ENCODE measurements at regions not wholly inside any gene's neighbourhood (a gene's known extent, or its start where the extent isn't known, plus 50 kb on each side); places are given as distances from the start of the nearest gene placed in this dataset.
"Not testable (repeated sequence)": the region's sequence is repeated elsewhere in the genome, so short reads cannot be mapped to it uniquely, and the experiment has no call there.

DNA sequence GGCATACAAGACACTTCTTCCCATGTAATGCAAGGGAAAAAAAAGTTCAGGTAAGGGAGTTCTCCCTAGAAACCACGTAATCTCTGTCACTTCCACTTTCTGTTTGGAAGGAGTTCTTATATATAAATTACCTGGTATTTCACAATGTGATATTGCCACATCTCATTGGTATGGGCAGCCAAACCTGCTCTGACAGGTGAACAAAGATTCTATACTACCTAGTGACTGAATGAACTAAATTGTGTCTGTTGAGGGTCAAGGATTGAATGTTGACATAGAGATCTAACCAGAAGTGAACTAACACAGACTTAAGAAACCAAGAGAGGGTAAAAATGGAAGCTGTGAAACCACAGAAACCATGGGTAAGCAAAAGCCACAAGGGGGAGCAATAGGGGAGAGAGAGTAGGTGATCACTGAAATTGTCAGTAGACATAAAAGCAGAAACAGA is 161.3 kb downstream of the RPL10L start:
- Histone ChIP-seq H3K36me3 (replicated peaks) (no peaks in the 10 kb centered on the region), H3K9me3 (no peaks in the 10 kb centered on the region), H3K4me1 (no peaks in the 10 kb centered on the region), H3K4me3 (no peak overlapping the region), H3K27me3 (ENCODE audit: low read depth) (no peaks in the 10 kb centered on the region)
- in situ Hi-C loops (cut with MboI; ENCODE audit: low sequenced_read_pairs): no loop called here
- DNase-seq (ENCODE audit: low spot score in 2 of 2): no peak

DNA sequence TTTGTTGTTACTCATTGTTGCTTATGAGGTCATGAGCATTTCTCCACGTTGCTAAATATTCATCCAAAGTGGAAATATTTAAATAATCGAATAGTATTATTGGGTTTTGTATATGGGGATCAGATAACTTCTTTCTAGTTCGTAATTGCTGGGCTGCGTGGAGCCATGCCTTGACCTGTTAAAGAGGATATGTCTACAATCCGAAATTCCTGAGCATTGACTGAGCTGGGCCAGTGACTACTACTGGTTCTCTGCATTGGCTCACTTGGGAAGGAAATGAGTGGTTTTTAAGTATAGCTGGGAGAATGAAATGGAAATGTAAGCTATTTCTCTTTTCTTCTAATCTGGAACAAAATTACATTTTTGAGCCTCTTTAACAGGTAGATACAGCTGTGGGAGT is 163.2 kb downstream of the RPL10L start:
- Histone ChIP-seq H3K9me3 (no peaks in the 10 kb centered on the region), H3K36me3 (replicated peaks) (no peaks in the 10 kb centered on the region), H3K27me3 (ENCODE audit: low read depth) (no peaks in the 10 kb centered on the region), H3K4me1 (no peaks in the 10 kb centered on the region), H3K4me3 (no peak overlapping the region)
- DNase-seq (ENCODE audit: low spot score in 2 of 2): no peak
- in situ Hi-C loops (cut with MboI; ENCODE audit: low sequenced_read_pairs): no loop called here

DNA sequence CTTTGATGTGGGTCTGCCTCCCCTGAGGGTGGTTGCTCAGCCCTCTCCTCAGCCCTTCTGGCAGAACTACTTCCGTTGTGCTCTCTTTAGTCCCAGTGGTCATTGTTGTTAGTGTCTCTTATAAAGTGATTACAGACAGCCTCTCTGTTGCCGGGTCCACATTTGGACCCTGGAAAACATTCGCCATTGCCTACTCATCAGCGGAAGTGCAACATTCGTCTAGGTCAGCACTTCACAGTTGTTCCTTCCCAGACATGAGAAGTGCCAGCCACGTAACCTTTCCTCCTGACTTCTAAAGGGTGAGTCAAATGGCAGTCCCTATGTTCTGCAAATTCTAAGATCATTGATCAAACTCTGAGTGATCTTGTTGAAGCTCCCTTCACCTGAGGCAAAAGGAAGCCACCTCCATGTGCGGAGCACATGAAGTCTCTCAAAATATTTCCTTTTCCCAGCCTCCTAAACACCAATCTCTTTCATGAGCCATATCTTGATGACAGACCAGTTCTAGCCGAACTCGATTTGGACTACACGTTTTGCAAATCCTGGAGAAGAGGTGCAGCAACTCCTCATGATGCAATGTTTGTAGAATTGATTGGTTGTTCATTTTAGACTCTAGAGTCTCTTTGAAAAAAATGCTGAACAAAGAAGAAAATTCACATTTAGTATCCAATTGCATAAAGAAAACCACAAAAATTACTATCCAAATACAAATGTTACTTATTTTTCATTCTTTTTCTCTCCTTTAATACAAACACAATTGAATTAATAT is 163.8 kb downstream of the RPL10L start:
- Histone ChIP-seq H3K9me3 (no peaks in the 10 kb centered on the region), H3K36me3 (replicated peaks) (no peaks in the 10 kb centered on the region), H3K4me3 (no peak overlapping the region), H3K27me3 (ENCODE audit: low read depth) (no peaks in the 10 kb centered on the region), H3K4me1 (no peaks in the 10 kb centered on the region)
- no peak for DNase-seq (ENCODE audit: low spot score in 2 of 2)
- in situ Hi-C loops (cut with MboI; ENCODE audit: low sequenced_read_pairs): no loop called here

DNA sequence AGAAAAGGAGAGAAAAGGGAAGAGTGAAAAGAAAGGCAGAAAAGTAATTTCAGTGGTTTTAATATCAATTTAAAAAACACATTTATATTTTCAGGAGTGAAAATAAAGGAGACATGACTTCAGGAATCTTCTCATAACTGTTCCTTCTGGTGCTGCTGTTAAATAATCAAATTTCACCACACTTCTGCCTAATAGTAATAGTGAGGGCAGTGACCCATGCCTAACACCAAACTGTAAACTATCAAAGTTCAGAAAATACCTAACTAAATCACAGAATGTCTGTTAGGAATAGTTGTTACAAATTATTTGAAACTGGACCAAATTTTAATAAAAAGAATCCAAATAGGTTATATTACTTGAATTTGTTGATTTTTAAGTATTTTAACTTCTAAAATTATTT is 169.4 kb downstream of the RPL10L start:
- Histone ChIP-seq H3K4me1 (no peaks in the 10 kb centered on the region), H3K4me3 (no peak overlapping the region), H3K9me3 (no peaks in the 10 kb centered on the region), H3K27me3 (ENCODE audit: low read depth) (no peaks in the 10 kb centered on the region), H3K36me3 (replicated peaks) (no peaks in the 10 kb centered on the region)
- no peak for DNase-seq (ENCODE audit: low spot score in 2 of 2)
- in situ Hi-C loops (cut with MboI; ENCODE audit: low sequenced_read_pairs): no loop called here

DNA sequence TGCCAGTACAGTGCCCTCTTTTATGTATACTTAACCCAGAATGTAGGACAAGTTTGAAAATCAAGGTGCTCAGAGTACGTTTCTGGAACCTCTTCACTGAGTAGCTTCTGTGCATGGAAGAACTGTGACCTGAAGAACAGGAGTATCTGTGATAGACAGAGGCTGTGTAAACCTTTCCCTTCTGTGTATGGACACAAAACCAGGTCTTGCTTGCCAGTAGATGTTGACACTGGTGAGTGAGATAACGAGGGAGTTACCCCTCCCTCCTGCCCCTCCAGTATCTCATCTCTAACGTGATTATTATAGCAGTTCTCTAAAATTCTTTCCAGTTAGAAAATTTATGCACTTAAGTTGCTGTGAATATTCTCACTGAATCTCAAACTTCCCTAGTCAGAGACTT is 170.8 kb downstream of the RPL10L start:
- no peak for DNase-seq (ENCODE audit: low spot score in 2 of 2)
- no peaks in the 10 kb centered on the region for H3K36me3 ChIP-seq (replicated peaks)
- in situ Hi-C loops (cut with MboI; ENCODE audit: low sequenced_read_pairs): no loop called here

DNA sequence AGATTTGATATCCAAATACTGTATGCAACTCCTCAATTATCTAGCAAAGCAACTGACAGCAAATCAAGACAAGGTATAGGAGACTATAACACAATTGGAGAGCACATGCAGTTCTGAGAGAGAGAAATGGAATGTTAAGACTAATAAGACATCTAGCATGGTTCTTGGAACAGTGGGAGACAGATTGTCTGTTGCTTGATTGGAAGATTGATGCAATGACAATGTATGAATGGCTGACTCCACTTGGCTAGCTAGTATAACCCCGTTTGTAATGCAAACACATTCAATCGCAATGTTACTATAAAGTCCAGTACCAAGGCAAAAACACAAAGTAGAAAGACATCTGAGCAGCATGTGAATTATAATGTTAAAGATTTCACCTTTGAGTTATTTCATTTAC is 179.3 kb downstream of the RPL10L start:
- no peak overlapping the region for H3K4me3 ChIP-seq
- no peaks in the 10 kb centered on the region for H3K4me1 ChIP-seq
- no peaks in the 10 kb centered on the region for H3K9me3 ChIP-seq
- DNase-seq (ENCODE audit: low spot score in 2 of 2): no peak
- H3K27me3 ChIP-seq (ENCODE audit: low read depth): no peaks in the 10 kb centered on the region
- no peaks in the 10 kb centered on the region for H3K36me3 ChIP-seq (replicated peaks)
- in situ Hi-C loops (cut with MboI; ENCODE audit: low sequenced_read_pairs): no loop called here

More for the DNA sequence above, 170.8 kb downstream of the RPL10L start:
- Histone ChIP-seq H3K4me1 (no peaks in the 10 kb centered on the region), H3K9me3 (no peaks in the 10 kb centered on the region), H3K4me3 (no peak overlapping the region), H3K27me3 (ENCODE audit: low read depth) (no peaks in the 10 kb centered on the region)

DNA sequence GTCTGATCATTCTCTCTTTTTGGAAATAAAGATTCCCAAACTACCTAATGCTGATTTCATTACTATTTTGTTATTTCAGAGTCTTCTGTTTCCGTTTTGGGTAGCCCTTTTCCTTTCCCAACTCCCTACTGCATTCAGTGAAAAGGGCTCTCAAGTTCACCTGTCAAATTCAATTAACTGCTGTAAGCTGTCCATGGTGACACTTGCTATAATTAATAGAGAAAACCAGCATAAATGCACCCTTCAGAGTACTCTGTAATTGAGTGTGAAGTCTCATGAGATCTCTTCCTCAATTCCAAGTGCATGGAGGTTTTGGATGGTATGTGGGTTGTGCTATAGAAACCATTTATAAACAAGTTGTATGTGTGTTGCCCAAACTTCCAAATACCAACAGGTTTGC is 187.2 kb downstream of the RPL10L start:
- in situ Hi-C loops (cut with MboI; ENCODE audit: low sequenced_read_pairs): no loop called here
- H3K4me1 ChIP-seq: no peaks in the 10 kb centered on the region
- no peak overlapping the region for H3K4me3 ChIP-seq
- no peaks in the 10 kb centered on the region for H3K9me3 ChIP-seq
- no peak for DNase-seq (ENCODE audit: low spot score in 2 of 2)
- H3K27me3 ChIP-seq (ENCODE audit: low read depth): no peaks in the 10 kb centered on the region
- H3K36me3 ChIP-seq (replicated peaks): no peaks in the 10 kb centered on the region

DNA sequence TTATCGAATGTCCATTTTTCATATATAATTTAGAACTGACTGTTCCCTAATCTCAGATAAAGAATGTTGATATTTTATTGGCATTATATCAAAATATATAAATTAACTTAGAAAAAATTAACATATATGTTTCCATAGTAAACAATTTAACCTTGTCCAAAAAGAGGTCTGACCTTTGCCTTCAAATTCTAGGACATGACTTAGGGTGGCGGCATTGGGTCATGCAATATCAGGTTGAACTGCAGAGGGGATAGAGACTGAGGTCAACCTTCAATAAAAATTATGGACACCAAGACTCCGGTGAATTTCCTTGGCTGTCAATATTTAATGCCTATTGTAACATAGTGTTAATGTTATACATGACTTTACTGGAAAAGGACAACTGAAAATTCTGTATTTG is 199.8 kb downstream of the RPL10L start:
- Histone ChIP-seq H3K4me3 (no peak overlapping the region), H3K27me3 (ENCODE audit: low read depth) (no peaks in the 10 kb centered on the region), H3K9me3 (no peaks in the 10 kb centered on the region), H3K4me1 (no peaks in the 10 kb centered on the region), H3K36me3 (replicated peaks) (no peaks in the 10 kb centered on the region)
- in situ Hi-C loops (cut with MboI; ENCODE audit: low sequenced_read_pairs): no loop called here
- DNase-seq (ENCODE audit: low spot score in 2 of 2): no peak

DNA sequence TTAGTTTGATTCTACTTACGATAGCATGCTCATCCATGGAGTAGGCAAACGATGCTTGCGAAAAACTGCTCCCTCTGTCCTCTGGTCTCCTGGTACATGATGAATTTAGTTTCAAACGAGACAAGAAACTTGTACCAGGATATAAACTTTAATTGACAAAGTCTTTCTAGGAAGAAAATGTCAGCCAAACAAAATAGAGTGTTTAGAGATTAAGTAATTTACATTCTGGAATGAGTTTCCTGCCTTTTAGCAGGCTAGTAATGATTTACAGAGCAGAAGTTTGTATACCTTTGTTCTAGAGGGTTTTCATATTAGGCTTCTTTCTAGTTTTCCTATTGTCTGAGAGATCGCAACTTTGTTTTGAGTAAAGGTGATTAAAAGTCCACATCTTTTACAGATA is 206.9 kb downstream of the RPL10L start:
- DNase-seq (ENCODE audit: low spot score in 2 of 2): no peak
- H3K4me1 ChIP-seq: no peaks in the 10 kb centered on the region
- no peaks in the 10 kb centered on the region for H3K36me3 ChIP-seq (replicated peaks)
- in situ Hi-C loops (cut with MboI; ENCODE audit: low sequenced_read_pairs): no loop called here
- no peaks in the 10 kb centered on the region for H3K9me3 ChIP-seq
- H3K4me3 ChIP-seq: no peak overlapping the region
- no peaks in the 10 kb centered on the region for H3K27me3 ChIP-seq (ENCODE audit: low read depth)

DNA sequence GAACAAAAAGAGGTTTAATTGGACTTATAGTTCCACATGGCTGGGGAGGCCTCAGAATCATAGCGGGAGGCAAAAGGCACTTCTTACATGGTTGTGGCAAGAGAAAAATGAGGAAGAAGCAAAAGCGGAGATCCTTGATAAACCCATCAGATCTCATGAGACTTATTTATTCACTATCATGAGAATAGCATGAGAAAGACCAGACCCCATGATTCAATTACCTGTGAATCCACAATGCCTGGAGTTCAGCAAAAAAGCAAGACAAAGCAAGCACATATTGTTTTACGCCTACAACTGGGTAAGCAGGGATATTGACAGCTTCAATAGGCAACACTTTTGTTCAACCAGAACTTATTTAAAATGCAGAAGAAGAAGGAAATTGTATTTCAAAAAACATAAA is 218.2 kb downstream of the RPL10L start:
- H3K4me3 ChIP-seq: no peak overlapping the region

DNA sequence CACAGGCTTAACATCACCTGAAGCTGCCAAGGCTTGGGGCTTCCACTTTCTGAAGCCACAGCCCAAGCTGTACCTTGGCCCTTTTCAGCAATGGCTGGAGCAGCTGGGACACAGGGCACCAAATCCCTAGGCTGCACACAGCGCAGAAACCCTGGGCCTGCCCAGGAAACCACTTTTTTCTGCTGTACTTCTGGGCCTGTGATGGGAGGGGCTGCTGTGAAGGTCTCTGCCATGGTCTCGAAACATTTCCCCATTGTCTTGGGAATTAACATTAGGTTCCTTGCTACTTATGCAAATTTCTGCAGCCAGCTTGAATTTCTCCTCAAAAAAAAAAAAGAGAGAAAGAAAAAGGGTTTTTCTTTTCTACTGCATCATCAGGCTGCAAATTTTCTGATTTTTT is 219.1 kb downstream of the RPL10L start:
- Histone ChIP-seq H3K36me3 (replicated peaks) (no peaks in the 10 kb centered on the region), H3K4me3 (no peak overlapping the region), H3K4me1 (no peaks in the 10 kb centered on the region), H3K27me3 (ENCODE audit: low read depth) (no peaks in the 10 kb centered on the region), H3K9me3 (no peaks in the 10 kb centered on the region)
- no peak for DNase-seq (ENCODE audit: low spot score in 2 of 2)
- in situ Hi-C loops (cut with MboI; ENCODE audit: low sequenced_read_pairs): no loop called here

More for the DNA sequence above, 218.2 kb downstream of the RPL10L start:
- DNase-seq (ENCODE audit: low spot score in 2 of 2): no peak
- Histone ChIP-seq H3K36me3 (replicated peaks) (no peaks in the 10 kb centered on the region), H3K9me3 (no peaks in the 10 kb centered on the region), H3K4me1 (no peaks in the 10 kb centered on the region), H3K27me3 (ENCODE audit: low read depth) (no peaks in the 10 kb centered on the region)
- in situ Hi-C loops (cut with MboI; ENCODE audit: low sequenced_read_pairs): no loop called here

DNA sequence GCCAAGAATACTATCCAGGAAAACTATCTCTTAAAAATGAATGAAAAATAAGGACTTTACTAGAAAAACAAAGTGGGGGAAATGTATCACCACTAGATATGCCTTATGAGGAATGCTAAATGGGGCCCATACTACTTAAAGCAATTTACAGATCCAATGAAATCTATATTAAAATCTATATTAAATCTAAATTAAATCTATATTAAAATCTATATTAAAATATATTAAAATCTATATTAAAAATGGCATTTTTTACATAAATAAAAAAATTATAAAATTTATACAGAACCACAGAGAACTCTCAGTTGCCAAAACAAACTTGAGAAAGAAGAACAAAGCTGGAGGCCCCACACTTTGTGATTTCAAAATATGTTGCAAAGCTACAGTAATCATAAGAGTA is 234.5 kb downstream of the RPL10L start:
- Histone ChIP-seq H3K9me3 (no peaks in the 10 kb centered on the region), H3K4me3 (no peak overlapping the region), H3K36me3 (replicated peaks) (no peaks in the 10 kb centered on the region), H3K4me1 (no peaks in the 10 kb centered on the region), H3K27me3 (ENCODE audit: low read depth) (no peaks in the 10 kb centered on the region)
- DNase-seq (ENCODE audit: low spot score in 2 of 2): no peak
- in situ Hi-C loops (cut with MboI; ENCODE audit: low sequenced_read_pairs): no loop called here

DNA sequence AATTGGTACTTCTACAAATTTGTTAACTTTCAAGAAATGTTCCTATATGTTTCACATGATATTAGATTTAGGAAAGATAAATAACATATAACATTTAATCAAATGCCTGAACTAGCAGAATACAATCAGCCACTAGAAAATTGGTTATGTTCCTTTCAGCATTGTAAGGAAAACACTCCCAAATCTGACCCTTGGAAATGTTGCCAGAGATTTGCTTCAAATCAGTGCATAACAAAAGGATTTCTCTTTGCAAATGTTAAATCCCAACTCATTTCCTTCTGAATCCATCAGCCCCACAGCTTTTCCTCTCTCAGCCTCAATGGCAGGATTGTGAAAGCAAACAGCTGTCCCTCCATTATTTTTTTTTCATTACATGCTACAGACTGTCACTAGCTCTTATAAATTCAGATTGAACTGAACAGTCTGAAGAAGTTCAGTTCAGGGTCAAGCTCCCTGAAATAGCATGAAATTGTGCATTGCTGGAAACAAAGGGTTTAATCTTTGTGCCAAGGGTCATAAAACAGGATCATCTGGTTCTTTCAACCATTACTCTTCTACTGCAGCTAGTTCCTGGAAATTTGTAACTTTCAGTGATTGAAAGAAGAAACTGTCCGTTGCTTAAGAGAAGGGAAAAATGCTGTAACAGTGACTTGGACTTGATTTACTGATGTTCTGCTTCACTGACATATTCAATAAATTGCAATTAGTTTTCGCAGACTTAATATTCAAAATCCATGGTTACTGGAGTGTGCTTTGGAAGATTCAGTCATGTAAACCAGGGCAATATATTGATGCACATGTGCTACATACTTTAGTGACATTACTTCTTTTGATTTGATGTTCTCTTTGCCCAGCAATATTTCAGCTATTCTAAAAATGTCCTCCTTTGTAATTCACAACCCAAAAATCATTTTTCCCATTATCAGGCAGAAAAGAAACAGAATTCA is 246.4 kb downstream of the RPL10L start:
- in situ Hi-C loops (cut with MboI; ENCODE audit: low sequenced_read_pairs): no loop called here
- no peaks in the 10 kb centered on the region for H3K4me1 ChIP-seq
- H3K9me3 ChIP-seq: no peaks in the 10 kb centered on the region
- H3K4me3 ChIP-seq: no peak overlapping the region
- no peaks in the 10 kb centered on the region for H3K27me3 ChIP-seq (ENCODE audit: low read depth)
- DNase-seq (ENCODE audit: low spot score in 2 of 2): no peak
- no peaks in the 10 kb centered on the region for H3K36me3 ChIP-seq (replicated peaks)

DNA sequence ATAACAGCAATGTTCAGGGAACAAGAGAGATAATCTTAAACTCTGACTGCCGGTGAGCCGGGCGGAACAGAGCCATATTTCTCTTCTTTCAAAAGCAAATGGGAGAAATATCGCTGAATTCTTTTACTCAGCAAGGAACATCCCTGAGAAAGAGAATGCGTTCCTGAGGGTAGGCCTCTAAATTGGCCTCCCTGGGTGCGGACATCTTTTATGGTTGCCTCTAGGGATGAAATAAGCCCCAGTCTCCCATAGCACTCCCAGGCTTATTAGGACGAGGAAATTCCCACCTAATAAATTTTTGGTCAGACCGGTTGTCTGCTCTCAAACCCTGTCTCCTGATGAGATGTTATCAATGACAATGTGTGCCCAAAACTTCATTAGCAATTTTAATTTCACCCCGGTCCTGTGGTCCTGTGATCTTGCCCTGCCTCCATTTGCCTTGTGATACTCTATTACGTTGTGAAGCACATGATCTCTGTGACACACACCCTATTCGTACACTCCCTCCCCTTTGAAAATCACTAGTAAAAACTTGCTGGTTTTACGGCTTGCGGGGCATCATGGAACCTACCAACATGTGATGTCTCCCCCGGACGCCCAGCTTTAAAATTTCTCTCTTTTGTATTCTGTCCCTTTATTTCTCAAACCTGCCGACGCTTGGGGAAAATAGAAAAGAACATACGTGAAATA is 249.4 kb downstream of the RPL10L start:
- H3K4me3 ChIP-seq; H3K9me3 ChIP-seq; H3K27me3 ChIP-seq (ENCODE audit: low read depth); DNase-seq (ENCODE audit: low spot score in 2 of 2); H3K36me3 ChIP-seq (replicated peaks); in situ Hi-C loops (cut with MboI; ENCODE audit: low sequenced_read_pairs); H3K4me1 ChIP-seq: not testable (repeated sequence)

Measured in HAP-1 (cell line).